ENCODE measurements at regions not wholly inside any gene's neighbourhood (a gene's known extent, or its start where the extent isn't known, plus 50 kb on each side); places are given as distances from the start of the nearest gene placed in this dataset.
A peak's percentile ranks its signal among the peaks of the same experiment; 100 is the strongest.
"Not testable (repeated sequence)": the region's sequence is repeated elsewhere in the genome, so short reads cannot be mapped to it uniquely, and the experiment has no call there.

- DNase-seq; intact Hi-C loops (cut with DNase I): not testable (repeated sequence)
Measured at GRCh38 chr9:78994974-78995373, 576.8 kb upstream of the TLE4 start.

- DNase-seq = no peak
Measured at GRCh38 chr9:78997296-78997695, 574.5 kb upstream of the TLE4 start.

GRCh38 chr9:79000230-79001002, 571.3 kb upstream of the TLE4 start:
- DNase-seq = no peak
- intact Hi-C loops (cut with DNase I) = no loop called here

More at GRCh38 chr9:78997296-78997695, 574.5 kb upstream of the TLE4 start:
- intact Hi-C loops (cut with DNase I) = no loop called here

GRCh38 chr9:79001012-79001411, 570.8 kb upstream of the TLE4 start:
- intact Hi-C loops (cut with DNase I) = no loop called here

GRCh38 chr9:79003514-79003913, 568.3 kb upstream of the TLE4 start:
- DNase-seq = no peak
- intact Hi-C loops (cut with DNase I) = no loop called here

More at GRCh38 chr9:79001012-79001411, 570.8 kb upstream of the TLE4 start:
- DNase-seq = no peak

- DNase-seq = no peak
- intact Hi-C loops (cut with DNase I) = no loop called here
Measured at GRCh38 chr9:79004032-79004431, 567.7 kb upstream of the TLE4 start.

- DNase-seq = peak in 1 of 10 donors; percentile 20
- intact Hi-C loops (cut with DNase I) = no loop called here
Measured at GRCh38 chr9:79006546-79006945, 565.2 kb upstream of the TLE4 start.

GRCh38 chr9:79007701-79008483, 563.9 kb upstream of the TLE4 start:
- intact Hi-C loops (cut with DNase I) = no loop called here
- DNase-seq = no peak

GRCh38 chr9:79008916-79009315, 562.8 kb upstream of the TLE4 start:
- intact Hi-C loops (cut with DNase I) = no loop called here
- no peak for DNase-seq

- no peak for DNase-seq
- intact Hi-C loops (cut with DNase I) = no loop called here
Measured at GRCh38 chr9:79011461-79011860, 560.3 kb upstream of the TLE4 start.

- intact Hi-C loops (cut with DNase I) = no loop called here
- no peak for DNase-seq
Measured at GRCh38 chr9:79012561-79012960, 559.2 kb upstream of the TLE4 start.

- DNase-seq = no peak
- intact Hi-C loops (cut with DNase I) = no loop called here
Measured at GRCh38 chr9:79013715-79014610, 557.8 kb upstream of the TLE4 start.

GRCh38 chr9:79014929-79015699, 556.7 kb upstream of the TLE4 start:
- intact Hi-C loops (cut with DNase I) = no loop called here
- no peak for DNase-seq

GRCh38 chr9:79015951-79016350, 555.8 kb upstream of the TLE4 start:
- intact Hi-C loops (cut with DNase I) = no loop called here
- no peak for DNase-seq

GRCh38 chr9:79020276-79020675, 551.5 kb upstream of the TLE4 start:
- intact Hi-C loops (cut with DNase I) = no loop called here
- no peak for DNase-seq

GRCh38 chr9:79021084-79021483, 550.7 kb upstream of the TLE4 start:
- intact Hi-C loops (cut with DNase I) = no loop called here
- no peak for DNase-seq

GRCh38 chr9:79023134-79023580, 548.6 kb upstream of the TLE4 start:
- intact Hi-C loops (cut with DNase I) = no loop called here
- DNase-seq = no peak

- intact Hi-C loops (cut with DNase I) = no loop called here
- peak in 3 of 10 donors; percentile 26 to 67 (median 60) for DNase-seq
Measured at GRCh38 chr9:79026316-79026715, 545.4 kb upstream of the TLE4 start.

GRCh38 chr9:79028101-79028500, 543.7 kb upstream of the TLE4 start:
- intact Hi-C loops (cut with DNase I) = no loop called here
- DNase-seq = no peak

- no peak for DNase-seq
- intact Hi-C loops (cut with DNase I) = no loop called here
Measured at GRCh38 chr9:79034583-79034982, 537.2 kb upstream of the TLE4 start.

Measured in posterior cingulate gyrus (tissue), 11 donors.